T-helper 1 cell treated with Interleukin-12 subunit alpha and Interleukin-12 subunit beta and Interleukin-4 antibody, amounts not matched to agents 30 μg/mL and 1 μg/mL, for 36 hours (primary cell): ENCODE measurements at regions not wholly inside any gene's neighbourhood (a gene's known extent, or its start where the extent isn't known, plus 50 kb on each side); places are given as distances from the start of the nearest gene placed in this dataset.

Source experiments
- H3K27ac Mint-ChIP-seq: one replicate; pipeline ENCODE4 v1.8.0; 2021; ENCODE audit warnings: mild to moderate bottlenecking, mixed read lengths
- H3K27me3 Mint-ChIP-seq: one replicate; pipeline ENCODE4 v1.8.0; 2021; ENCODE audit warnings: low read depth, mixed read lengths
- H3K36me3 Mint-ChIP-seq: one replicate; pipeline ENCODE4 v1.8.0; 2021; ENCODE audit warnings: low read depth, mixed read lengths
- H3K4me1 Mint-ChIP-seq: one replicate; pipeline ENCODE4 v1.8.0; 2021; ENCODE audit warnings: low read depth, mixed read lengths
- H3K4me3 Mint-ChIP-seq: one replicate; pipeline ENCODE4 v1.8.0; 2021; ENCODE audit warnings: mild to moderate bottlenecking, moderate library complexity, mixed read lengths
- H3K9me3 Mint-ChIP-seq: one replicate; pipeline ENCODE4 v1.8.0; 2021; ENCODE audit warnings: mixed read lengths

- Mint-ChIP-seq H3K36me3 (no peaks in the 10 kb centered on the region), H3K4me1 (no peaks in the 10 kb centered on the region), H3K9me3 (peaks cover 16% of the 10 kb centered on the region), H3K27me3 (no peaks in the 10 kb centered on the region), H3K4me3 (no peak overlapping the region), H3K27ac (no peak overlapping the region)
Measured at GRCh38 chr3:35394905-35395304, 244.4 kb upstream of the ARPP21 start.

- no peaks in the 10 kb centered on the region for H3K27me3 Mint-ChIP-seq
- no peaks in the 10 kb centered on the region for H3K9me3 Mint-ChIP-seq
- no peaks in the 10 kb centered on the region for H3K4me1 Mint-ChIP-seq
- no peak overlapping the region for H3K4me3 Mint-ChIP-seq
- H3K36me3 Mint-ChIP-seq, result no peaks in the 10 kb centered on the region
- H3K27ac Mint-ChIP-seq, result no peak overlapping the region
Measured at GRCh38 chr3:35401671-35402070, 237.7 kb upstream of the ARPP21 start.

GRCh38 chr3:35404571-35404970 lies 234.8 kb upstream of the ARPP21 start:
- Mint-ChIP-seq H3K36me3 (no peaks in the 10 kb centered on the region), H3K4me3 (no peak overlapping the region), H3K27me3 (no peaks in the 10 kb centered on the region), H3K9me3 (no peaks in the 10 kb centered on the region), H3K27ac (no peak overlapping the region), H3K4me1 (no peaks in the 10 kb centered on the region)

- no peak overlapping the region for H3K4me3 Mint-ChIP-seq
- no peak overlapping the region for H3K27ac Mint-ChIP-seq
- no peaks in the 10 kb centered on the region for H3K36me3 Mint-ChIP-seq
- H3K4me1 Mint-ChIP-seq, result no peaks in the 10 kb centered on the region
- H3K27me3 Mint-ChIP-seq, result no peaks in the 10 kb centered on the region
- no peaks in the 10 kb centered on the region for H3K9me3 Mint-ChIP-seq
Measured at GRCh38 chr3:35408882-35409281, 230.4 kb upstream of the ARPP21 start.

GRCh38 chr3:35409991-35410390 lies 229.3 kb upstream of the ARPP21 start:
- no peak overlapping the region for H3K27ac Mint-ChIP-seq
- H3K36me3 Mint-ChIP-seq, result no peaks in the 10 kb centered on the region
- no peaks in the 10 kb centered on the region for H3K27me3 Mint-ChIP-seq
- no peaks in the 10 kb centered on the region for H3K4me1 Mint-ChIP-seq
- no peak overlapping the region for H3K4me3 Mint-ChIP-seq
- no peaks in the 10 kb centered on the region for H3K9me3 Mint-ChIP-seq

- Mint-ChIP-seq H3K4me3 (no peak overlapping the region), H3K36me3 (no peaks in the 10 kb centered on the region), H3K27me3 (no peaks in the 10 kb centered on the region), H3K4me1 (no peaks in the 10 kb centered on the region), H3K27ac (no peak overlapping the region), H3K9me3 (no peaks in the 10 kb centered on the region)
Measured at GRCh38 chr3:35413483-35413882, 225.8 kb upstream of the ARPP21 start.

- H3K27ac Mint-ChIP-seq, result no peak overlapping the region
- no peak overlapping the region for H3K4me3 Mint-ChIP-seq
- H3K9me3 Mint-ChIP-seq, result no peaks in the 10 kb centered on the region
- H3K4me1 Mint-ChIP-seq, result no peaks in the 10 kb centered on the region
- no peaks in the 10 kb centered on the region for H3K27me3 Mint-ChIP-seq
- H3K36me3 Mint-ChIP-seq, result no peaks in the 10 kb centered on the region
Measured at GRCh38 chr3:35417080-35417479, 222.2 kb upstream of the ARPP21 start.

GRCh38 chr3:35422101-35422500 lies 217.2 kb upstream of the ARPP21 start:
- no peaks in the 10 kb centered on the region for H3K27me3 Mint-ChIP-seq
- no peaks in the 10 kb centered on the region for H3K36me3 Mint-ChIP-seq
- no peaks in the 10 kb centered on the region for H3K9me3 Mint-ChIP-seq
- H3K4me3 Mint-ChIP-seq, result no peak overlapping the region
- H3K4me1 Mint-ChIP-seq, result no peaks in the 10 kb centered on the region
- H3K27ac Mint-ChIP-seq, result no peak overlapping the region

- H3K27ac Mint-ChIP-seq, result no peak overlapping the region
- H3K4me3 Mint-ChIP-seq, result no peak overlapping the region
- no peaks in the 10 kb centered on the region for H3K4me1 Mint-ChIP-seq
- no peaks in the 10 kb centered on the region for H3K36me3 Mint-ChIP-seq
- no peaks in the 10 kb centered on the region for H3K27me3 Mint-ChIP-seq
- no peaks in the 10 kb centered on the region for H3K9me3 Mint-ChIP-seq
Measured at GRCh38 chr3:35422836-35423601, 216.3 kb upstream of the ARPP21 start.

GRCh38 chr3:35426366-35426958 lies 212.9 kb upstream of the ARPP21 start:
- no peak overlapping the region for H3K27ac Mint-ChIP-seq
- H3K4me3 Mint-ChIP-seq, result no peak overlapping the region
- H3K4me1 Mint-ChIP-seq, result no peaks in the 10 kb centered on the region
- H3K36me3 Mint-ChIP-seq, result no peaks in the 10 kb centered on the region
- H3K9me3 Mint-ChIP-seq, result no peaks in the 10 kb centered on the region
- no peaks in the 10 kb centered on the region for H3K27me3 Mint-ChIP-seq

- Mint-ChIP-seq H3K36me3 (no peaks in the 10 kb centered on the region), H3K4me1 (no peaks in the 10 kb centered on the region), H3K27me3 (no peaks in the 10 kb centered on the region), H3K4me3 (no peak overlapping the region), H3K9me3 (no peaks in the 10 kb centered on the region), H3K27ac (no peak overlapping the region)
Measured at GRCh38 chr3:35437381-35437780, 201.9 kb upstream of the ARPP21 start.

- Mint-ChIP-seq H3K4me1 (no peaks in the 10 kb centered on the region), H3K4me3 (no peak overlapping the region), H3K27me3 (no peaks in the 10 kb centered on the region), H3K27ac (no peak overlapping the region), H3K36me3 (no peaks in the 10 kb centered on the region), H3K9me3 (no peaks in the 10 kb centered on the region)
Measured at GRCh38 chr3:35438101-35438500, 201.2 kb upstream of the ARPP21 start.

GRCh38 chr3:35439663-35440062 lies 199.7 kb upstream of the ARPP21 start:
- H3K4me3 Mint-ChIP-seq, result no peak overlapping the region
- H3K27me3 Mint-ChIP-seq, result no peaks in the 10 kb centered on the region
- no peaks in the 10 kb centered on the region for H3K36me3 Mint-ChIP-seq
- no peaks in the 10 kb centered on the region for H3K4me1 Mint-ChIP-seq
- H3K27ac Mint-ChIP-seq, result no peak overlapping the region
- H3K9me3 Mint-ChIP-seq, result no peaks in the 10 kb centered on the region

GRCh38 chr3:35440826-35441225 lies 198.5 kb upstream of the ARPP21 start:
- Mint-ChIP-seq H3K4me3 (no peak overlapping the region), H3K36me3 (no peaks in the 10 kb centered on the region), H3K9me3 (no peaks in the 10 kb centered on the region), H3K4me1 (no peaks in the 10 kb centered on the region), H3K27me3 (no peaks in the 10 kb centered on the region), H3K27ac (no peak overlapping the region)

GRCh38 chr3:35446896-35447295 lies 192.4 kb upstream of the ARPP21 start:
- no peaks in the 10 kb centered on the region for H3K27me3 Mint-ChIP-seq

More at GRCh38 chr3:35446896-35447295, 192.4 kb upstream of the ARPP21 start:
- H3K4me1 Mint-ChIP-seq, result no peaks in the 10 kb centered on the region
- H3K36me3 Mint-ChIP-seq, result no peaks in the 10 kb centered on the region
- no peaks in the 10 kb centered on the region for H3K9me3 Mint-ChIP-seq
- H3K27ac Mint-ChIP-seq, result no peak overlapping the region
- no peak overlapping the region for H3K4me3 Mint-ChIP-seq
